ENCODE measurements at regions not wholly inside any gene's neighbourhood (a gene's known extent, or its start where the extent isn't known, plus 50 kb on each side); places are given as distances from the start of the nearest gene placed in this dataset.
A peak's percentile ranks its signal among the peaks of the same experiment; 100 is the strongest.

GRCh38 chr3:144107923-144108322, 136.3 kb downstream of the DIPK2A start:
- no peaks in the 10 kb centered on the region for H3K27me3 ChIP-seq (ENCODE audit: low read depth, low read length)
- no peaks in the 10 kb centered on the region for H3K36me3 ChIP-seq (ENCODE audit: control insufficient read depth in 1 of 2, insufficient read depth in 2 of 2, low read length in 2 of 2)
- H3K9me3 ChIP-seq (ENCODE audit: control insufficient read depth in 1 of 2, low read length in 2 of 2): no peaks in the 10 kb centered on the region
- H3K27ac ChIP-seq (ENCODE audit: low read length): no peak overlapping the region
- peaks cover 0 to 16% of the 10 kb centered on the region in 2 donors for H3K4me1 ChIP-seq (ENCODE audit: control insufficient read depth in 1 of 2, insufficient read depth in 2 of 2, low read length in 2 of 2)
- no peak overlapping the region for H3K4me3 ChIP-seq (ENCODE audit: low read depth in 1 of 2, low read length in 2 of 2)

- H3K36me3 ChIP-seq (ENCODE audit: control insufficient read depth in 1 of 2, insufficient read depth in 2 of 2, low read length in 2 of 2): no peaks in the 10 kb centered on the region
- H3K4me3 ChIP-seq (ENCODE audit: low read depth in 1 of 2, low read length in 2 of 2): peak overlapping the region in 1 of 2 donors; percentile 3
- H3K9me3 ChIP-seq (ENCODE audit: control insufficient read depth in 1 of 2, low read length in 2 of 2): no peaks in the 10 kb centered on the region
- no peak overlapping the region for H3K27ac ChIP-seq (ENCODE audit: low read length)
- H3K4me1 ChIP-seq (ENCODE audit: control insufficient read depth in 1 of 2, insufficient read depth in 2 of 2, low read length in 2 of 2): peaks cover 0 to 7% of the 10 kb centered on the region in 2 donors
- no peaks in the 10 kb centered on the region for H3K27me3 ChIP-seq (ENCODE audit: low read depth, low read length)
Measured at GRCh38 chr3:144109944-144110343, 138.3 kb downstream of the DIPK2A start.

GRCh38 chr3:144112036-144112435, 140.4 kb downstream of the DIPK2A start:
- no peaks in the 10 kb centered on the region for H3K36me3 ChIP-seq (ENCODE audit: control insufficient read depth in 1 of 2, insufficient read depth in 2 of 2, low read length in 2 of 2)
- no peak overlapping the region for H3K27ac ChIP-seq (ENCODE audit: low read length)
- H3K4me3 ChIP-seq (ENCODE audit: low read depth in 1 of 2, low read length in 2 of 2): no peak overlapping the region
- no peaks in the 10 kb centered on the region for H3K27me3 ChIP-seq (ENCODE audit: low read depth, low read length)
- H3K4me1 ChIP-seq (ENCODE audit: control insufficient read depth in 1 of 2, insufficient read depth in 2 of 2, low read length in 2 of 2): peaks cover 0 to 7% of the 10 kb centered on the region in 2 donors
- no peaks in the 10 kb centered on the region for H3K9me3 ChIP-seq (ENCODE audit: control insufficient read depth in 1 of 2, low read length in 2 of 2)

GRCh38 chr3:144112437-144112836, 140.8 kb downstream of the DIPK2A start:
- no peak overlapping the region for H3K27ac ChIP-seq (ENCODE audit: low read length)
- peaks cover 0 to 7% of the 10 kb centered on the region in 2 donors for H3K4me1 ChIP-seq (ENCODE audit: control insufficient read depth in 1 of 2, insufficient read depth in 2 of 2, low read length in 2 of 2)
- H3K27me3 ChIP-seq (ENCODE audit: low read depth, low read length): no peaks in the 10 kb centered on the region
- no peaks in the 10 kb centered on the region for H3K9me3 ChIP-seq (ENCODE audit: control insufficient read depth in 1 of 2, low read length in 2 of 2)
- H3K4me3 ChIP-seq (ENCODE audit: low read depth in 1 of 2, low read length in 2 of 2): no peak overlapping the region
- no peaks in the 10 kb centered on the region for H3K36me3 ChIP-seq (ENCODE audit: control insufficient read depth in 1 of 2, insufficient read depth in 2 of 2, low read length in 2 of 2)

GRCh38 chr3:144114767-144115166, 143.1 kb downstream of the DIPK2A start:
- Histone ChIP-seq H3K27ac (ENCODE audit: low read length) (no peak overlapping the region), H3K4me3 (ENCODE audit: low read depth in 1 of 2, low read length in 2 of 2) (no peak overlapping the region), H3K27me3 (ENCODE audit: low read depth, low read length) (no peaks in the 10 kb centered on the region)

GRCh38 chr3:144119633-144120032, 148.0 kb downstream of the DIPK2A start:
- H3K9me3 ChIP-seq (ENCODE audit: control insufficient read depth in 1 of 2, low read length in 2 of 2): no peaks in the 10 kb centered on the region
- H3K4me1 ChIP-seq (ENCODE audit: control insufficient read depth in 1 of 2, insufficient read depth in 2 of 2, low read length in 2 of 2): peaks cover 0 to 7% of the 10 kb centered on the region in 2 donors
- H3K27ac ChIP-seq (ENCODE audit: low read length): no peak overlapping the region
- H3K36me3 ChIP-seq (ENCODE audit: control insufficient read depth in 1 of 2, insufficient read depth in 2 of 2, low read length in 2 of 2): no peaks in the 10 kb centered on the region
- H3K27me3 ChIP-seq (ENCODE audit: low read depth, low read length): no peaks in the 10 kb centered on the region
- H3K4me3 ChIP-seq (ENCODE audit: low read depth in 1 of 2, low read length in 2 of 2): no peak overlapping the region

More at GRCh38 chr3:144114767-144115166, 143.1 kb downstream of the DIPK2A start:
- H3K9me3 ChIP-seq (ENCODE audit: control insufficient read depth in 1 of 2, low read length in 2 of 2): no peaks in the 10 kb centered on the region
- H3K4me1 ChIP-seq (ENCODE audit: control insufficient read depth in 1 of 2, insufficient read depth in 2 of 2, low read length in 2 of 2): peaks cover 0 to 13% of the 10 kb centered on the region in 2 donors
- no peaks in the 10 kb centered on the region for H3K36me3 ChIP-seq (ENCODE audit: control insufficient read depth in 1 of 2, insufficient read depth in 2 of 2, low read length in 2 of 2)

GRCh38 chr3:144121661-144122060, 150.0 kb downstream of the DIPK2A start:
- Histone ChIP-seq H3K4me1 (ENCODE audit: control insufficient read depth in 1 of 2, insufficient read depth in 2 of 2, low read length in 2 of 2) (peaks cover 0 to 7% of the 10 kb centered on the region in 2 donors), H3K27ac (ENCODE audit: low read length) (no peak overlapping the region), H3K4me3 (ENCODE audit: low read depth in 1 of 2, low read length in 2 of 2) (no peak overlapping the region), H3K36me3 (ENCODE audit: control insufficient read depth in 1 of 2, insufficient read depth in 2 of 2, low read length in 2 of 2) (no peaks in the 10 kb centered on the region), H3K9me3 (ENCODE audit: control insufficient read depth in 1 of 2, low read length in 2 of 2) (no peaks in the 10 kb centered on the region), H3K27me3 (ENCODE audit: low read depth, low read length) (no peaks in the 10 kb centered on the region)

- Histone ChIP-seq H3K36me3 (ENCODE audit: control insufficient read depth in 1 of 2, insufficient read depth in 2 of 2, low read length in 2 of 2) (no peaks in the 10 kb centered on the region), H3K9me3 (ENCODE audit: control insufficient read depth in 1 of 2, low read length in 2 of 2) (no peaks in the 10 kb centered on the region), H3K4me3 (ENCODE audit: low read depth in 1 of 2, low read length in 2 of 2) (no peak overlapping the region), H3K27ac (ENCODE audit: low read length) (no peak overlapping the region), H3K27me3 (ENCODE audit: low read depth, low read length) (no peaks in the 10 kb centered on the region), H3K4me1 (ENCODE audit: control insufficient read depth in 1 of 2, insufficient read depth in 2 of 2, low read length in 2 of 2) (no peaks in the 10 kb centered on the region)
Measured at GRCh38 chr3:144127014-144127413, 155.4 kb downstream of the DIPK2A start.

- Histone ChIP-seq H3K4me3 (ENCODE audit: low read depth in 1 of 2, low read length in 2 of 2) (peak overlapping the region in 1 of 2 donors; percentile 2), H3K4me1 (ENCODE audit: control insufficient read depth in 1 of 2, insufficient read depth in 2 of 2, low read length in 2 of 2) (no peaks in the 10 kb centered on the region), H3K36me3 (ENCODE audit: control insufficient read depth in 1 of 2, insufficient read depth in 2 of 2, low read length in 2 of 2) (no peaks in the 10 kb centered on the region), H3K27ac (ENCODE audit: low read length) (no peak overlapping the region), H3K9me3 (ENCODE audit: control insufficient read depth in 1 of 2, low read length in 2 of 2) (no peaks in the 10 kb centered on the region), H3K27me3 (ENCODE audit: low read depth, low read length) (no peaks in the 10 kb centered on the region)
Measured at GRCh38 chr3:144127700-144128099, 156.1 kb downstream of the DIPK2A start.

GRCh38 chr3:144128108-144128892, 156.7 kb downstream of the DIPK2A start:
- Histone ChIP-seq H3K4me1 (ENCODE audit: control insufficient read depth in 1 of 2, insufficient read depth in 2 of 2, low read length in 2 of 2) (no peaks in the 10 kb centered on the region), H3K4me3 (ENCODE audit: low read depth in 1 of 2, low read length in 2 of 2) (peak overlapping the region in 1 of 2 donors; percentile 2), H3K27ac (ENCODE audit: low read length) (no peak overlapping the region)

GRCh38 chr3:144129536-144130214, 158.1 kb downstream of the DIPK2A start:
- H3K36me3 ChIP-seq (ENCODE audit: control insufficient read depth in 1 of 2, insufficient read depth in 2 of 2, low read length in 2 of 2): no peaks in the 10 kb centered on the region
- no peaks in the 10 kb centered on the region for H3K4me1 ChIP-seq (ENCODE audit: control insufficient read depth in 1 of 2, insufficient read depth in 2 of 2, low read length in 2 of 2)
- no peaks in the 10 kb centered on the region for H3K9me3 ChIP-seq (ENCODE audit: control insufficient read depth in 1 of 2, low read length in 2 of 2)
- no peak overlapping the region for H3K27ac ChIP-seq (ENCODE audit: low read length)
- no peaks in the 10 kb centered on the region for H3K27me3 ChIP-seq (ENCODE audit: low read depth, low read length)
- no peak overlapping the region for H3K4me3 ChIP-seq (ENCODE audit: low read depth in 1 of 2, low read length in 2 of 2)

More at GRCh38 chr3:144128108-144128892, 156.7 kb downstream of the DIPK2A start:
- H3K27me3 ChIP-seq (ENCODE audit: low read depth, low read length): no peaks in the 10 kb centered on the region
- H3K9me3 ChIP-seq (ENCODE audit: control insufficient read depth in 1 of 2, low read length in 2 of 2): no peaks in the 10 kb centered on the region
- H3K36me3 ChIP-seq (ENCODE audit: control insufficient read depth in 1 of 2, insufficient read depth in 2 of 2, low read length in 2 of 2): no peaks in the 10 kb centered on the region

Measured in muscle layer of duodenum (tissue), 2 donors.